Trophoblast cell (in vitro differentiated cells and primary cell): ENCODE measurements at regions not wholly inside any gene's neighbourhood (a gene's known extent, or its start where the extent isn't known, plus 50 kb on each side); places are given as distances from the start of the nearest gene placed in this dataset.

Source experiments
- DNase-seq, 2 donors: peaks; one replicate each; pipeline ENCODE4 v3.0.0-alpha.2; 2016
- H2AFZ ChIP-seq: 2 replicates; pipeline ENCODE4 v1.6.1; 2013; ENCODE audit warnings: low read length, moderate library complexity, mild to moderate bottlenecking; ENCODE audit not compliant: insufficient read depth, poor library complexity
- H2AK5ac ChIP-seq: 2 replicates; pipeline ENCODE4 v1.6.1; 2013; ENCODE audit warnings: mild to moderate bottlenecking, low read length
- H2BK120ac ChIP-seq: 2 replicates; pipeline ENCODE4 v1.6.1; 2013; ENCODE audit warnings: low read length, mild to moderate bottlenecking, moderate library complexity; ENCODE audit not compliant: insufficient read depth, poor library complexity
- H2BK12ac ChIP-seq: 2 replicates; pipeline ENCODE4 v1.6.1; 2013; ENCODE audit warnings: mild to moderate bottlenecking, low read length, moderate library complexity
- H2BK5ac ChIP-seq: 2 replicates; pipeline ENCODE4 v1.6.1; 2013; ENCODE audit warnings: low read length, low read depth, moderate library complexity, mild to moderate bottlenecking; ENCODE audit not compliant: poor library complexity
- H3K14ac ChIP-seq: 2 replicates; pipeline ENCODE4 v1.6.1; 2013; ENCODE audit warnings: mild to moderate bottlenecking, low read length
- H3K18ac ChIP-seq: 2 replicates; pipeline ENCODE4 v1.6.1; 2013; ENCODE audit warnings: mild to moderate bottlenecking, low read length
- H3K23ac ChIP-seq: 2 replicates; pipeline ENCODE4 v1.6.1; 2013; ENCODE audit warnings: low read length
- H3K27ac ChIP-seq: 2 replicates; pipeline ENCODE4 v1.5.1; 2013; ENCODE audit warnings: low read depth, mild to moderate bottlenecking, inconsistent platforms, low read length, moderate library complexity
- H3K27me3 ChIP-seq: 2 replicates; pipeline ENCODE4 v1.6.1; 2013; ENCODE audit warnings: inconsistent platforms, mild to moderate bottlenecking, low read length, moderate library complexity; ENCODE audit not compliant: insufficient read depth
- H3K36me3 ChIP-seq, 2 experiments: 1 replicate in 1 of 2; 2 replicates in 1 of 2; pipeline ENCODE4 v1.6.1; 2013; ENCODE audit warnings: low read length in 2 of 2, mild to moderate bottlenecking in 2 of 2, moderate library complexity in 1 of 2; ENCODE audit not compliant: insufficient read depth in 2 of 2, control insufficient read depth in 1 of 2
- H3K4ac ChIP-seq: 2 replicates; pipeline ENCODE4 v1.6.1; 2013; ENCODE audit warnings: low read depth, mild to moderate bottlenecking, low read length, moderate library complexity
- H3K4me1 ChIP-seq, 2 experiments: 1 replicate in 1 of 2; 2 replicates in 1 of 2; pipeline ENCODE4 v1.6.1; 2013; ENCODE audit warnings: low read length in 2 of 2, mild to moderate bottlenecking in 2 of 2, moderate library complexity in 1 of 2; ENCODE audit not compliant: insufficient read depth in 2 of 2, control insufficient read depth in 1 of 2
- H3K4me2 ChIP-seq: 2 replicates; pipeline ENCODE4 v1.6.1; 2013; ENCODE audit warnings: inconsistent platforms, mild to moderate bottlenecking, low read length, moderate library complexity
- H3K4me3 ChIP-seq: 2 replicates; pipeline ENCODE4 v1.5.1; 2013; ENCODE audit warnings: mild to moderate bottlenecking, low read depth, low read length, inconsistent platforms
- H3K79me1 ChIP-seq: one replicate; pipeline ENCODE4 v1.6.1; 2013; ENCODE audit warnings: low read length
- H3K79me2 ChIP-seq: 2 replicates; pipeline ENCODE4 v1.6.1; 2013; ENCODE audit warnings: low read length, mild to moderate bottlenecking; ENCODE audit not compliant: control insufficient read depth, insufficient read depth, poor library complexity
- H3K9ac ChIP-seq: 2 replicates; pipeline ENCODE4 v1.6.1; 2013; ENCODE audit warnings: mild to moderate bottlenecking, low read length
- H3K9me3 ChIP-seq: 2 replicates; pipeline ENCODE4 v1.6.1; 2013; ENCODE audit warnings: low read depth, mild to moderate bottlenecking, control low read depth, inconsistent platforms, low read length; ENCODE audit not compliant: insufficient read depth
- H4K12ac ChIP-seq: 2 replicates; pipeline ENCODE4 v1.6.1; 2013; ENCODE audit warnings: low read depth, mild to moderate bottlenecking, low read length, moderate library complexity
- H4K8ac ChIP-seq: 2 replicates; pipeline ENCODE4 v1.6.1; 2013; ENCODE audit warnings: low read depth, mild to moderate bottlenecking, low read length, moderate library complexity
- H4K91ac ChIP-seq: one replicate; pipeline ENCODE4 v1.6.1; 2013; ENCODE audit warnings: low read depth, mild to moderate bottlenecking, low read length, moderate library complexity
- WGBS: extraction: QIAGEN DNeasy Blood & Tissue Kit; methylation state at CpG from one replicate; pipeline ENCODE4 v1.1.7; 2013; ENCODE audit warnings: missing lambda C conversion rate; ENCODE audit not compliant: insufficient read length, insufficient coverage; ENCODE audit errors: extremely low coverage; 5-methylcytosine and 5-hydroxymethylcytosine counted together

DNA sequence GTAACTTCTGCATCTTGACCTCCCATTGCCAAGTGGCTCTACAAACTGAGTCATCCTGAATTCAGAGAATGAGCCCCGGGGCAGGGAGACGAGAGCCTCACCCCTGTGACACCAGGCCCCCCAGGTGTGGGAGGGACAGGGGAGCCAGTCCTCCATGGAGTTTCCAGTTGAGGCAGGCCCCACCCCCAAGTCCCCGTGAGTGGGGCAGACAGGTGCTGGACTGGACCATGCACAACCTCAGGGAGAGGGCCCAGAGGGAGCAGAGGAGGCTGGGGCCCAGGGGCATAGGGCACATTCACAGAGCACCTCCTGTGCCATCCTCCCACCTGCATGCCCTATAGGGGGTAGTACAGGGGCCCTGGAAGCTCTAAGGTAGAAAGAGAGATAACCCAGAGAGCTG is 180.8 kb downstream of the BRD1 start:
- Histone ChIP-seq H2BK12ac (no peak overlapping the region), H3K4me3 (no peak overlapping the region), H3K9ac (no peak overlapping the region), H3K4me2 (no peak overlapping the region), H2AK5ac (no peak overlapping the region), H2BK120ac (no peak overlapping the region), H3K4ac (no peak overlapping the region), H3K4me1 (no peaks in the 10 kb centered on the region), H3K79me1 (no peaks in the 10 kb centered on the region), H4K91ac (no peak overlapping the region), H4K12ac (no peak overlapping the region), H3K36me3 (no peaks in the 10 kb centered on the region), H3K23ac (no peak overlapping the region), H2BK5ac (no peak overlapping the region), H3K18ac (no peak overlapping the region), H2AFZ (no peak overlapping the region), H3K79me2 (no peaks in the 10 kb centered on the region), H3K27me3 (no peaks in the 10 kb centered on the region), H3K14ac (no peak overlapping the region), H3K27ac (no peak overlapping the region), H4K8ac (no peak overlapping the region), H3K9me3 (peaks cover 1% of the 10 kb centered on the region)
- no CpG with 5 or more reads among the region's 3 CpGs for WGBS
- no peak for DNase-seq

DNA sequence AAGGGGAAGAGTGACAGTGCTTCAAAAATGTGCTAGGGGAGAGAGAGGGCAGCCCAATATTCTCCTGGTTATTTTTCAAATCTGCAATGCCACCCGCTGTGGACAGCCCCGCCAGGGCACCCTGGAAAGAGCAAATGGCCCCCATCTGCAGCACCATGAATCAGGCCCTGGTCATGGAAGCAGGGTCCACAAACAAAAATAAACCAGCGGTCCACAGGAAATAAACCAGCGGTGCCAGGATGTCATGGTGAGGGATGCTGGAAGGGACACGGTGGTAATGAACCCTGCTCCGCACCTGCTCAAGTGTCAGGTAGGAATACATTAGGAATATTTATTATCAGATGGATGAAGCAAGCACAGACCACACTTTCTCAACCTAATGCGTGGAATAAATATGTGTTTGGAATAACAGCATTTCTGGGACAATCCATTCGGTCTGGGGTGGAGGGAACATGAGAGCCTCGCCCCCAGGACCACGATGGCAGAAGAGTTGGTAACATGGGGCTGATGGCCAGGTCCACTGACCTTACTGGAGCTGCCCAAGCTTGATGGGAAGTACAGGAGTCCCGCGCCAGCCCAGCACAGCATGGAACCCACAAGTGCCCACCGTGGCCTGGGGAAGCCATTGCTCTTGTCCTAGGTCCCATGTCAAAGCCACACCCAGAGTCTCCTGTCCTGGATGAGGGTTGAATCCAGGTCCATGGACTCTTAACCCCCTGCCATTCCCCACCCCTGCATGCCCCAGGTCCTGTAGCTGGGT is 181.7 kb downstream of the BRD1 start:
- no peak overlapping the region for H3K14ac ChIP-seq
- no peak for DNase-seq
- H3K18ac ChIP-seq: no peak overlapping the region
- no peak overlapping the region for H3K9ac ChIP-seq
- no peaks in the 10 kb centered on the region for H3K4me1 ChIP-seq
- H2BK120ac ChIP-seq: no peak overlapping the region
- H3K9me3 ChIP-seq: peaks cover 5% of the 10 kb centered on the region
- no peak overlapping the region for H3K4me3 ChIP-seq
- no peak overlapping the region for H3K27ac ChIP-seq
- H3K23ac ChIP-seq: no peak overlapping the region
- no peaks in the 10 kb centered on the region for H3K27me3 ChIP-seq
- no peak overlapping the region for H4K91ac ChIP-seq
- H4K8ac ChIP-seq: no peak overlapping the region
- H3K36me3 ChIP-seq: no peaks in the 10 kb centered on the region
- H3K4me2 ChIP-seq: no peak overlapping the region
- H2AK5ac ChIP-seq: no peak overlapping the region
- H2BK12ac ChIP-seq: no peak overlapping the region
- no peak overlapping the region for H2AFZ ChIP-seq
- H2BK5ac ChIP-seq: no peak overlapping the region
- no peak overlapping the region for H4K12ac ChIP-seq
- no peak overlapping the region for H3K4ac ChIP-seq
- H3K79me1 ChIP-seq: no peaks in the 10 kb centered on the region
- no peaks in the 10 kb centered on the region for H3K79me2 ChIP-seq
- WGBS: no CpG with 5 or more reads among the region's 13 CpGs

DNA sequence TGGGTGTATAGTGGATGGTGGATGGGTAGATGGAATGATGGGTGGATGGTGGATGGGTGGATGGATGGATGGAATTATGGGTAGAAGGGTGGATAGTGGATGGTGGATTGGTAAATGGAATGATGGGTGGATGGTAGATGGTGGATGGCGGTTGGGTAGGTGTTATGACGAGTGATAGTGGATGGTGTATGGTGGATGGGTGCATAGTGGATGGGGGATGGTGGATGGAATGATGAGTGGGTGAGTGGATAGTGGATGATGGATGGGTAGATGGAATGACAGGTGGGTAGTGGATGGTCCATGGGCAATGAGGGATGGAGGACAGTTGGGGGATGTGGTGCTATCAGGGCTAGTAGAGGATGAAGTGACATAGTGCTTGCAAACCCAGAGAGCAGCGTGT is 182.4 kb downstream of the BRD1 start:
- WGBS: 100% methylated on average over 2 of the region's 3 CpGs
- Histone ChIP-seq H2AFZ (no peak overlapping the region), H4K8ac (no peak overlapping the region)

DNA sequence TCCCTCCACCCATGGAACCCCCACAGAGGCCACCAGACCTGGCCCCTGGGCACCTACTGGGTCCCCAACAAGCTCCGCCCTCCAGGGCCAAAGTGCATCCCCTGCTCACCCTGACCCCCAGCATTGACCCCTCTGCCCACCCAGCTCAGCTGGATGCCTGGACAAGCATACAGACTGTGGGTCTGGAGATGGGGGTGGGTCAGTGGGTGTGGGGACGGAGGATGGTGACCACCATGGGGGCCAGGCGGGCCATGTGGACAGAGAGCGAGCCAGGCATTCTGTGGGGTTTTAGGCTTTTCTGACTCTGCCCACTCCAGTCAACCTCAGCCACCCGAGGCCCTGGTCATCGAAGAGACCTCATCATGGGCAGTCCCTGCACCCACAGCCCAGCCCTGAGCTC is 183.7 kb downstream of the BRD1 start:
- no peak overlapping the region for H2BK120ac ChIP-seq
- no peak overlapping the region for H4K8ac ChIP-seq
- H4K91ac ChIP-seq: no peak overlapping the region
- H3K79me1 ChIP-seq: no peaks in the 10 kb centered on the region
- no peak overlapping the region for H2BK5ac ChIP-seq
- H3K9me3 ChIP-seq: peaks cover 7% of the 10 kb centered on the region
- H3K27ac ChIP-seq: no peak overlapping the region
- H3K9ac ChIP-seq: no peak overlapping the region
- H2AFZ ChIP-seq: no peak overlapping the region
- H4K12ac ChIP-seq: no peak overlapping the region
- no peak overlapping the region for H2AK5ac ChIP-seq
- DNase-seq: no peak
- H3K36me3 ChIP-seq: no peaks in the 10 kb centered on the region
- no CpG with 5 or more reads among the region's 6 CpGs for WGBS
- no peaks in the 10 kb centered on the region for H3K4me1 ChIP-seq
- H2BK12ac ChIP-seq: no peak overlapping the region
- no peak overlapping the region for H3K14ac ChIP-seq
- no peak overlapping the region for H3K4me2 ChIP-seq
- no peak overlapping the region for H3K18ac ChIP-seq
- no peaks in the 10 kb centered on the region for H3K79me2 ChIP-seq
- H3K4me3 ChIP-seq: no peak overlapping the region
- H3K4ac ChIP-seq: no peak overlapping the region
- H3K27me3 ChIP-seq: no peaks in the 10 kb centered on the region
- no peak overlapping the region for H3K23ac ChIP-seq

More for the DNA sequence above, 182.4 kb downstream of the BRD1 start:
- Histone ChIP-seq H3K9me3 (peaks cover 7% of the 10 kb centered on the region), H2BK5ac (no peak overlapping the region), H3K4me3 (no peak overlapping the region), H3K18ac (no peak overlapping the region), H3K4ac (no peak overlapping the region), H3K36me3 (no peaks in the 10 kb centered on the region), H4K12ac (no peak overlapping the region), H3K27ac (no peak overlapping the region), H2BK12ac (no peak overlapping the region), H3K79me1 (no peaks in the 10 kb centered on the region), H3K14ac (no peak overlapping the region), H2BK120ac (no peak overlapping the region), H3K4me2 (no peak overlapping the region), H3K27me3 (no peaks in the 10 kb centered on the region), H3K79me2 (no peaks in the 10 kb centered on the region), H4K91ac (no peak overlapping the region), H3K9ac (no peak overlapping the region), H3K4me1 (no peaks in the 10 kb centered on the region), H2AK5ac (no peak overlapping the region), H3K23ac (no peak overlapping the region)
- no peak for DNase-seq
